ENCODE measurements at regions not wholly inside any gene's neighbourhood (a gene's known extent, or its start where the extent isn't known, plus 50 kb on each side); places are given as distances from the start of the nearest gene placed in this dataset.

GRCh38 chr3:181497358-181497757 is 214.4 kb upstream of the SOX2 start (continued):
- TF ChIP-seq REST (IDR thresholded peaks at IDR 0.05; ENCODE audit: unreplicated experiment): no peak
- no peak for TF ChIP-seq ZNF331 (CRISPR knock-in tag; IDR thresholded peaks at IDR 0.05; ENCODE audit: low read depth)
- TF ChIP-seq STAT1 (IDR thresholded peaks at IDR 0.05; ENCODE audit: unreplicated experiment): no peak
- TF ChIP-seq CTCF (conservative IDR thresholded peaks at IDR 0.05; ENCODE audit: low read depth in 2 of 2): no peak
- no peak for TF ChIP-seq ZNF114 (CRISPR knock-in tag; IDR thresholded peaks at IDR 0.05)

GRCh38 chr3:181493423-181493822 is 218.3 kb upstream of the SOX2 start:
- Histone ChIP-seq H3K36me3 (ENCODE audit: insufficient read depth) (no peaks in the 10 kb centered on the region), H3K4me2 (no peak overlapping the region), H3K27ac (ENCODE audit: low read depth) (no peak overlapping the region), H3K27me3 (ENCODE audit: insufficient read depth) (no peaks in the 10 kb centered on the region), H3K79me2 (replicated peaks; ENCODE audit: insufficient read depth) (no peaks in the 10 kb centered on the region), H2AFZ (0 out of 2 replicates have a peak overlapping the region, but pooled peaks have one; percentile 4), H4K20me1 (replicated peaks; ENCODE audit: insufficient read depth) (no peaks in the 10 kb centered on the region), H3K4me1 (ENCODE audit: insufficient read depth) (peaks cover 11% of the 10 kb centered on the region), H3F3A (replicated peaks; ENCODE audit: low read depth) (no peaks in the 10 kb centered on the region), H3K9me2 (ENCODE audit: insufficient read depth) (no peaks in the 10 kb centered on the region), H3K4me3 (no peak overlapping the region)
- ATAC-seq (no peak), DNase-seq (ENCODE audit: low spot score) (no peak)
- H3K36me3 Mint-ChIP-seq (ENCODE audit: low read depth): no peaks in the 10 kb centered on the region
- no peaks in the 10 kb centered on the region for H3K9me3 Mint-ChIP-seq
- H3K27me3 Mint-ChIP-seq (ENCODE audit: insufficient read depth, low read depth, poor library complexity): no peaks in the 10 kb centered on the region
- no peak for TF ChIP-seq CREB1 (CRISPR knock-in tag; IDR thresholded peaks at IDR 0.05; ENCODE audit: low read depth)
- no peak for TF ChIP-seq EZH2phosphoT487 (IDR thresholded peaks at IDR 0.05; ENCODE audit: unreplicated experiment)
- TF ChIP-seq ZNF331 (CRISPR knock-in tag; IDR thresholded peaks at IDR 0.05; ENCODE audit: low read depth): no peak
- no peak for TF ChIP-seq JUNB (IDR thresholded peaks at IDR 0.05; ENCODE audit: unreplicated experiment)
- no peak for TF ChIP-seq CTCF (conservative IDR thresholded peaks at IDR 0.05; ENCODE audit: low read depth in 2 of 2)
- no peak for TF ChIP-seq REST (IDR thresholded peaks at IDR 0.05; ENCODE audit: unreplicated experiment)
- TF ChIP-seq STAT1 (IDR thresholded peaks at IDR 0.05; ENCODE audit: unreplicated experiment): no peak
- no peak for TF ChIP-seq NANOG (IDR thresholded peaks at IDR 0.05; ENCODE audit: borderline replicate concordance)
- H3K4me1 Mint-ChIP-seq: peaks cover 14% of the 10 kb centered on the region
- no peak overlapping the region for H3K4me3 Mint-ChIP-seq
- H3K27ac Mint-ChIP-seq: no peak overlapping the region

Data from GM23338 (cell line).